ENCODE measurements at regions not wholly inside any gene's neighbourhood (a gene's known extent, or its start where the extent isn't known, plus 50 kb on each side); places are given as distances from the start of the nearest gene placed in this dataset.

DNA sequence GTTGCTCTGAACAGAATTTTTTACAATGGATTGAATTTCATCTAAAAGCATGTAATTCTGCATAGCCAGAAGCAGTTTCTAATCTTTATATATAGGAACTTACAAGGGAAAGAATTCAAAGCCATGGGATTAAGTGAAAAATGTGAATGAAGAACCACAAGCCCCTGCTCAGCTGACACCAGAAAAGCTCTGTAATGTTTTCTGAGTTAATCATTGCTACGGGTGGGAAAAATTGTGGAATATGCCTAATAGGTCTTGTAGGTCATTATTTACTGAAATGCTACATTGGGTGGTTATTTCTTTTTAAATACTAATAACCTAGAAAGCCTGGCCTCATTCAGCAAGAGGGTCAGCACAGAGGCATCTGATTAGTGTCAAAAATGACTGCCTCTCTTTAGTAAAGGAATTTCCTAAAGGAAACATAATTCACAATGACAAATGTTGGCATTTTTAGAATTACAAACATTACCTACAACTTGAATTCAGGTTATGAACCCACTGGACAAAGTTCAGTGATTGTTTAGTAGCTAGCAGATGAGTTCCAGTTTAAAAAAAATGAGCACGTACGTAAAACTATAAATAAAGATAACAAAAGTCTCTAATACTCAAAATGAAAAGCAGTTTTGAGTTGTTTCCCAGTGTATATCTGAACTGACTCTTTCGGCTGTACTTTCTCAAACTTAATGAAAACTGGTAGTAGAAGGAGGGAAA lies 75.3 kb downstream of the BMP4 start:
- H2AFZ ChIP-seq (ENCODE audit: low read length): no peak overlapping the region
- no peak overlapping the region for H3K9ac ChIP-seq (ENCODE audit: low read length)
- TF ChIP-seq, protein P1, sequence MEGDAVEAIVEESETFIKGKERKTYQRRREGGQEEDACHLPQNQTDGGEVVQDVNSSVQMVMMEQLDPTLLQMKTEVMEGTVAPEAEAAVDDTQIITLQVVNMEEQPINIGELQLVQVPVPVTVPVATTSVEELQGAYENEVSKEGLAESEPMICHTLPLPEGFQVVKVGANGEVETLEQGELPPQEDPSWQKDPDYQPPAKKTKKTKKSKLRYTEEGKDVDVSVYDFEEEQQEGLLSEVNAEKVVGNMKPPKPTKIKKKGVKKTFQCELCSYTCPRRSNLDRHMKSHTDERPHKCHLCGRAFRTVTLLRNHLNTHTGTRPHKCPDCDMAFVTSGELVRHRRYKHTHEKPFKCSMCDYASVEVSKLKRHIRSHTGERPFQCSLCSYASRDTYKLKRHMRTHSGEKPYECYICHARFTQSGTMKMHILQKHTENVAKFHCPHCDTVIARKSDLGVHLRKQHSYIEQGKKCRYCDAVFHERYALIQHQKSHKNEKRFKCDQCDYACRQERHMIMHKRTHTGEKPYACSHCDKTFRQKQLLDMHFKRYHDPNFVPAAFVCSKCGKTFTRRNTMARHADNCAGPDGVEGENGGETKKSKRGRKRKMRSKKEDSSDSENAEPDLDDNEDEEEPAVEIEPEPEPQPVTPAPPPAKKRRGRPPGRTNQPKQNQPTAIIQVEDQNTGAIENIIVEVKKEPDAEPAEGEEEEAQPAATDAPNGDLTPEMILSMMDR (IDR thresholded peaks at IDR 0.05; ENCODE audit: low read length): no peak
- no peak for TF ChIP-seq EZH2 (IDR thresholded peaks at IDR 0.05; ENCODE audit: borderline replicate concordance, low read length)
- H3K9me3 ChIP-seq (ENCODE audit: low read length): no peaks in the 10 kb centered on the region
- H3K4me1 ChIP-seq (ENCODE audit: insufficient read depth, low read length, severe bottlenecking): no peaks in the 10 kb centered on the region
- no peak overlapping the region for H3K4me3 ChIP-seq (ENCODE audit: low read depth, low read length, poor library complexity, severe bottlenecking)
- H3K36me3 ChIP-seq (ENCODE audit: insufficient read depth, low read length): no peaks in the 10 kb centered on the region
- no peaks in the 10 kb centered on the region for H3K9me2 ChIP-seq (ENCODE audit: low read depth, low read length)
- H3K27ac ChIP-seq (ENCODE audit: low read depth, low read length, poor library complexity, severe bottlenecking): no peak overlapping the region
- no peaks in the 10 kb centered on the region for H4K20me1 ChIP-seq (ENCODE audit: insufficient read depth, low read length)
- H3F3A ChIP-seq (ENCODE audit: insufficient read depth, low read length): no peaks in the 10 kb centered on the region
- H3K27me3 ChIP-seq (ENCODE audit: insufficient read depth, low read length): no peaks in the 10 kb centered on the region
- no peak overlapping the region for H3K4me2 ChIP-seq (ENCODE audit: low read length)
- H3K79me2 ChIP-seq (ENCODE audit: insufficient read depth, low read length): no peaks in the 10 kb centered on the region

- TF ChIP-seq EZH2 (IDR thresholded peaks at IDR 0.05; ENCODE audit: borderline replicate concordance, low read length): no peak
- TF ChIP-seq, protein P1 (IDR thresholded peaks at IDR 0.05; ENCODE audit: low read length): no peak
Measured at GRCh38 chr14:53880761-53881160, 75.9 kb downstream of the BMP4 start.

DNA sequence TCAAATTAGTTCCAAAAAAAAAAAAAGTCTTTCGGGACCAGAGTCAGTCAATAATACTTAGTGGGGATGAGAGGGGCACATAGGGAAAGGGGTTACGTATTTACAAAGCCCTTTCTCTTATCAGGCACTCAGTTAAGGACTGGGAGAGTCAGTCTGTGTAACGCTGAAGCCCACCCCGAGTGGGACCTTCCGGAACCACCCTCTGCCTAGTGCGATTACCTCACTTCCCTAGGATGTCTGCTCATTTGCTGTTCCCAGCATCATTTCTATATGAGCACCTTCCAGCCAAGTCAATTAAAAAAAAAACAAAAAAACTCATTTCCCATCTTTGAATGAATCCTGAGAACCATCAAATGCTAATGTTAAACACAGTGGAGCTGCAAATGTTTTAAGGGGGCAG lies 76.9 kb downstream of the BMP4 start:
- no peak overlapping the region for H2AFZ ChIP-seq (ENCODE audit: low read length)
- no peaks in the 10 kb centered on the region for H3K4me1 ChIP-seq (ENCODE audit: insufficient read depth, low read length, severe bottlenecking)
- H3K79me2 ChIP-seq (ENCODE audit: insufficient read depth, low read length): no peaks in the 10 kb centered on the region
- no peaks in the 10 kb centered on the region for H4K20me1 ChIP-seq (ENCODE audit: insufficient read depth, low read length)
- no peak overlapping the region for H3K9ac ChIP-seq (ENCODE audit: low read length)
- no peaks in the 10 kb centered on the region for H3F3A ChIP-seq (ENCODE audit: insufficient read depth, low read length)
- H3K27me3 ChIP-seq (ENCODE audit: insufficient read depth, low read length): no peaks in the 10 kb centered on the region
- H3K4me2 ChIP-seq (ENCODE audit: low read length): no peak overlapping the region
- no peaks in the 10 kb centered on the region for H3K36me3 ChIP-seq (ENCODE audit: insufficient read depth, low read length)
- no peak overlapping the region for H3K27ac ChIP-seq (ENCODE audit: low read depth, low read length, poor library complexity, severe bottlenecking)
- no peaks in the 10 kb centered on the region for H3K9me2 ChIP-seq (ENCODE audit: low read depth, low read length)
- no peak overlapping the region for H3K4me3 ChIP-seq (ENCODE audit: low read depth, low read length, poor library complexity, severe bottlenecking)
- no peaks in the 10 kb centered on the region for H3K9me3 ChIP-seq (ENCODE audit: low read length)
- TF ChIP-seq, protein P1 (IDR thresholded peaks at IDR 0.05; ENCODE audit: low read length): no peak
- TF ChIP-seq EZH2 (IDR thresholded peaks at IDR 0.05; ENCODE audit: borderline replicate concordance, low read length): no peak

More at GRCh38 chr14:53880761-53881160, 75.9 kb downstream of the BMP4 start:
- Histone ChIP-seq H3K36me3 (ENCODE audit: insufficient read depth, low read length) (no peaks in the 10 kb centered on the region), H3K4me2 (ENCODE audit: low read length) (no peak overlapping the region), H3K4me1 (ENCODE audit: insufficient read depth, low read length, severe bottlenecking) (no peaks in the 10 kb centered on the region), H3K9me2 (ENCODE audit: low read depth, low read length) (no peaks in the 10 kb centered on the region), H2AFZ (ENCODE audit: low read length) (no peak overlapping the region), H3K79me2 (ENCODE audit: insufficient read depth, low read length) (no peaks in the 10 kb centered on the region), H3F3A (ENCODE audit: insufficient read depth, low read length) (no peaks in the 10 kb centered on the region), H3K9me3 (ENCODE audit: low read length) (no peaks in the 10 kb centered on the region), H3K27ac (ENCODE audit: low read depth, low read length, poor library complexity, severe bottlenecking) (no peak overlapping the region), H3K9ac (ENCODE audit: low read length) (no peak overlapping the region), H4K20me1 (ENCODE audit: insufficient read depth, low read length) (no peaks in the 10 kb centered on the region), H3K27me3 (ENCODE audit: insufficient read depth, low read length) (no peaks in the 10 kb centered on the region), H3K4me3 (ENCODE audit: low read depth, low read length, poor library complexity, severe bottlenecking) (no peak overlapping the region)
